ENCODE measurements at regions not wholly inside any gene's neighbourhood (a gene's known extent, or its start where the extent isn't known, plus 50 kb on each side); places are given as distances from the start of the nearest gene placed in this dataset.

DNA sequence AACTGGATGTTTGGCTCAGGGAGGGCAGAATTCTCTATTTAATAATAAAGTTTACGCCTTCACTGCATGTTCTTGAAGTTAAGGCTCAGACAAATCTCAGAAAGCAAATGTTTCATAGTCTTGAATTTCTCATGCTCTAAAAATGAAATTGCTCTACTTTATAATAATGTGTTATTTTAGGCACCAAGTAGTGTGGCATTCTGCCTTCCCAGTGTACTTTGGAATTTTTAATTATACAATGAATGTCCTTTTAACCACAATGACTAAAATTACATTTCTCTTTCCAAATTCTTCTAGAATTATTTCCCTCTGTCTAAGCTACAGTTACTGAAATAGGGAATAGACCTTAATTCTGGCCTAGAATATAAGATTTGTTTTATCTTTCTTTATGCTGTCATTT is 97.9 kb upstream of the PDE5A start:
- TF ChIP-seq, protein P1, sequence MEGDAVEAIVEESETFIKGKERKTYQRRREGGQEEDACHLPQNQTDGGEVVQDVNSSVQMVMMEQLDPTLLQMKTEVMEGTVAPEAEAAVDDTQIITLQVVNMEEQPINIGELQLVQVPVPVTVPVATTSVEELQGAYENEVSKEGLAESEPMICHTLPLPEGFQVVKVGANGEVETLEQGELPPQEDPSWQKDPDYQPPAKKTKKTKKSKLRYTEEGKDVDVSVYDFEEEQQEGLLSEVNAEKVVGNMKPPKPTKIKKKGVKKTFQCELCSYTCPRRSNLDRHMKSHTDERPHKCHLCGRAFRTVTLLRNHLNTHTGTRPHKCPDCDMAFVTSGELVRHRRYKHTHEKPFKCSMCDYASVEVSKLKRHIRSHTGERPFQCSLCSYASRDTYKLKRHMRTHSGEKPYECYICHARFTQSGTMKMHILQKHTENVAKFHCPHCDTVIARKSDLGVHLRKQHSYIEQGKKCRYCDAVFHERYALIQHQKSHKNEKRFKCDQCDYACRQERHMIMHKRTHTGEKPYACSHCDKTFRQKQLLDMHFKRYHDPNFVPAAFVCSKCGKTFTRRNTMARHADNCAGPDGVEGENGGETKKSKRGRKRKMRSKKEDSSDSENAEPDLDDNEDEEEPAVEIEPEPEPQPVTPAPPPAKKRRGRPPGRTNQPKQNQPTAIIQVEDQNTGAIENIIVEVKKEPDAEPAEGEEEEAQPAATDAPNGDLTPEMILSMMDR (IDR thresholded peaks at IDR 0.05), result no peak
- no peak for TF ChIP-seq POLR2A (IDR thresholded peaks at IDR 0.05)
